GM18870 (cell line): ENCODE measurements at regions not wholly inside any gene's neighbourhood (a gene's known extent, or its start where the extent isn't known, plus 50 kb on each side); places are given as distances from the start of the nearest gene placed in this dataset.

Experiments used
- ATAC-seq: cut with Tn5 transposase; IDR thresholded peaks from one replicate; pipeline ENCODE4 v1.9.1; 2021; ENCODE audit warnings: moderate library complexity; ENCODE audit not compliant: unreplicated experiment

DNA sequence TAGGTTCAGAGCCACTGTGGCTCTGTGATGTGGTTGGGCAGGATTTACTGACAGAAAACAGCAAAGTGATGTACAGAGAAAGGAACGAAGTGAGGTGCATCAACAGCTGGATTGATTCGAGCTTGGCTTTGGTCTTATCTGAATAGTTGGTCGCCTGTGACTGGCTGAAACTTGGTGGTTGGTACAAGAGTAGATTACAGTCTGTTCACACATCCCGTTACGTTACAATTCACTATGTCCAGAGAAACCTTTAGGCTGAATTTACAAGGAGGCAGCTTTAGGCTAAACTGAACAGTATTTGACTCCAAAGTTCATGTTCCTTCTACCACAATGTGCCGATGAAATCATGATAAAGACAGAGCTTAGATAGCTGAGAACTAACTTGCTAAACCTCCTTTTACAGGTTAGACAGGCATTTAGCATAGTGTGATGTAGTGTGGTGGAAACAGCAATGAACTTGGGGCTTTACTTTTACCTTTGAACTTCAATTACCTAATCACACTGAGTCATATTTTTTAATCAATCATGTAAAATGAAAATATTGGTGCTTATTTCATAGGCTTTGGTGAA, 210.2 kb upstream of the PUM3 start:
- ATAC-seq: no peak

DNA sequence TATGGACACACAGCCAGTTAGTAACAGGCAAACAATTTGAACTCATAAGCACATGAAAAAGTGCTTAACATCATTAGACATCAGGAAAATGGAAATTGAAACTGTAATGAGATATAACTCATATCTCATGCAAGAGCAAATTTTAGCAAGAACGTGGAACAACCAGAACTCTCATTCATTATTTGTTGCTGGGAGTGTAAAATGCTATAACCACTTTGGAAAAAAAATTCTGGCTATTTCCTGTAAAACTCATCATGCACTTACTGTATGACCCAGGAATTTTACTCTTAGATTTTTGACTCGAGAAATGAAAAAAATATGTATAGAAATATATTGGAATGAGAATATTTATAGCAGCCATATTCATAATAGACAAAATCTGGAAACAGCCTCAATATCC, 205.7 kb upstream of the PUM3 start:
- no peak for ATAC-seq

DNA sequence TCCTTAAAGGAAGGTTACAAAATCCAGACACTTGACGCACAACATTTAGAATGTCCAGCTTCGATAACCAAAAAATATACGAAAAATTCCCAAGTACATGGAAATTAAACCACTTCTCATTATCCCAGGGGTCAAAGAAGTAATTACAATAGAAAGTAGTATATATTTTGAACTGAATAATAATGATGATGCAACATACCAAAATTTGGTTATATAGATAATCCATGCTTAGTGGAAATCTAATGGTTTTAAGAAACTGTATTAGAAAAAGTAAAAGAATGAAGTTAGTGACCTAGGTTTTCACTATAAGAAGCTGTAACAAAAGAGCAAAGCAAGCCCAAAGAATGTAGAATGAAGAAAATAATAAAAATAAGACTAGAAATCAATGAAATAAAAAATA, 204.0 kb upstream of the PUM3 start:
- ATAC-seq: no peak

DNA sequence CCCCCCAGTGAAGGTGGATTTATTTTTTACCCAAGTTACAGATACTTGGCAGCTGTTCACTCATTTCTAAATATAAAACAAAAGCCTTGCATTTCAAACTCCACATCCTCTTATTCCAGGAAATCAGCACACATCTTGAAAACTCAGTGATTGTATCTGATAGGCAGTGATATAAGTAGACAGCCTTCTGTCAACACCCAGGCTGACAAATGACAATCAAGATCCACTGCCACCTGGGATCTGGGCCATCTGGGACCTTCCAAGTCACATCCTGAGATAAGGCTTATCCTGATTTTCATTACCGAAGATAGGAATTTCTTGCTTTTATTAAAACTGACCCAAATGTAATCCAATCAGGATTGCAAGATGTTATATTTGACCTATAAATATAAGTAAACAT, 201.3 kb upstream of the PUM3 start:
- ATAC-seq: no peak

DNA sequence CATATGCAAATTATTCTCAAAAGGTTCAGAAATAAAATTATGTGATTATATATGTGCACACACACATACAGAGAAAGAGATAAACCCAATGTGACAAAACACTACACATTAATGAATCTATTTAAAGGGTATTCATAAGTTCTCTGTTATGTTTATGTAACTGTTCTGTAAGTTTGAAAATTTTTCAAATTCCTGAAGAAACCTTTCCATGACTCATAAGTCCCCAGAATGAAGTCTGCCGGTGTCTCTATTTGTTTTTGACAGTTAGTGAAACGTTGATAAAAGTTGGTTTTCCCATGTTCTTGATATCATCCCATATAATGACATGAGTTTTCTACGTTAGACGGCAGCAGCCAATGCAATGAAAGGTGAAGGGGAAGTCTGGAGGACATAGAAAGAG, 199.5 kb upstream of the PUM3 start:
- no peak for ATAC-seq

DNA sequence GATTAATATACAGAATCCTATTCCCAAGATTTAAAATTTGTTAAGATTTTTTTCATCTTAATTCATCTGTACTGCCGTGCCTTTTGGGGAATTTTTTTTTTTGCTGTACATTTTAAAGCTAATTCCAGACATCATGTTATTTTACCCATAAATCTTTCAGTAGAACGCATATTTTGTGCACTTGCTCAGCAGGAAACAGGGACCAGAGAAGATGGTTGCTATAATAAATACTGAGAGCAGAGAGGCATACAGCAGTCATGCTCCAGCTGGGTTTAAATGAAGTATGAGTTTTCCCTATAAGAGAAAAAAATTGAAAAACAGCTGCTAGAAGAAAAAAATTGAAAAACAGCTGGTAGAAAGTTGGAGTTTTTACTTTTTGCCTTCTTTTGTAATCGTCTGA, 196.9 kb upstream of the PUM3 start:
- no peak for ATAC-seq

GRCh38 chr9:3036333-3036700, 192.4 kb upstream of the PUM3 start:
- no peak for ATAC-seq

- ATAC-seq: no peak
Observed at GRCh38 chr9:3035579-3036332, 191.9 kb upstream of the PUM3 start.

- ATAC-seq: peak; percentile 89
Observed at GRCh38 chr9:3032898-3033297, 189.0 kb upstream of the PUM3 start.

- ATAC-seq: no peak
Observed at GRCh38 chr9:3028535-3028934, 184.6 kb upstream of the PUM3 start.

DNA sequence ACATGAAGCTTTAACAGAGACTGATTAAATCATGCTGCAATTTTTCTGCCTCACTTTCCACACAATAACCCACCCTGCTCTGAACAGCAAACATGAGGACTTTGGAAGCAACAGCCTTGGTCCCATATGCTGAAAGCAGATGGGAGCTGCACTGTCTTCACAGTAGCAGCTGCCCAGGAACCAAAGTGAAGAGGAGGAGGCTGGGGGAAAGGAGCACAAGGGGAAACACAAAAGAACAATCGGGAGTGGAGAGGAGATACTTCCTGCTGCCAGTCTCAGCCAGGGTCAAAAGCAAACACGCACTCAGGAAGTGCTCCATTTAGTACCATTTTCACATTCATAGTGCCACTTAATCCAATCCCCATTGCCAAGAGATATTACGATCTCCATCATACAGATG, 183.3 kb upstream of the PUM3 start:
- ATAC-seq: no peak

- no peak for ATAC-seq
Observed at GRCh38 chr9:3023449-3023848, 179.6 kb upstream of the PUM3 start.

DNA sequence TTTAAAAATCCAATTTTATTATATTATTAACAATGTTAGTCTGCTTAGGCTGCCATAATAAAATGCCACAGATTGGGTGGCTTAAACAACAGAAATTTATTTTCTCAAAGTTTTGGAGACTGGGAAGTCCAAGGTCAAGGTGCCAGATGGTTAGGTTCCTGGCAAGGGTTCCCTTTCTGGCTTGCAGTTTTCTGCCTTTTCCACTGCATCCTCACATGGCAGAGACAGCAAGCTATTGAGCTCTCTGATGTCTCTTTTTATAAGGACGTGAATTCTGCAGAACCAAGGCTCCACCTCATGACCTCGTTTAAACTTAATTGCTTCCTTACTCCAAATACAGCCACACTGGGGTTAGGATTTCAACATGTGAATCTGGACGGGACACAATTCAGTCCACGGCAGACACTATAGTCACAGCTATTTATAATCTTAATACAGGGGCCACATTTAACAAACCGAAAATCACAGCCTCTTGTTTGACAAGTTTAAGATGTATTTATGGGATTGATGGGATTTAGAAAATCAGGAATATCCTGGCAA, 174.9 kb upstream of the PUM3 start:
- ATAC-seq: no peak

GRCh38 chr9:3018071-3018470, 174.2 kb upstream of the PUM3 start:
- ATAC-seq: no peak

DNA sequence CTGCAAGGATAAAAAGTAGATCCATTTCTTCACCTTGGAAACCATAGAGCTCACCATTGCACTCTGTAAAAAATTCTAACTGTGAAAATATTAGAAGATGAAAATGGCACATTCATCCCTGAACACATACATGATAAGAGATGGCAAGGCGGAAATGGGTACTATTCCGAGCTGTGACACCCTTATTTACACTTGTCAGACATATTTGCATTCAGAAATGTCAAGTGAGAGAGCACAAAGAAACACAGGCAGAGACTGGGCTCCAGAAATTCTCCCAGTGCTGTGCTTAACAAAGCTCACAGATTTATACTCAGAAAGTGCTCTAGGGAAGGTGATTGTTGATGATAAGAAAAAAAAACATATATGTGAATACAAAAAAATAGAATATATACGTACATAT, 170.3 kb upstream of the PUM3 start:
- ATAC-seq: no peak

- ATAC-seq: no peak
Observed at GRCh38 chr9:3012842-3013241, 168.9 kb upstream of the PUM3 start.

DNA sequence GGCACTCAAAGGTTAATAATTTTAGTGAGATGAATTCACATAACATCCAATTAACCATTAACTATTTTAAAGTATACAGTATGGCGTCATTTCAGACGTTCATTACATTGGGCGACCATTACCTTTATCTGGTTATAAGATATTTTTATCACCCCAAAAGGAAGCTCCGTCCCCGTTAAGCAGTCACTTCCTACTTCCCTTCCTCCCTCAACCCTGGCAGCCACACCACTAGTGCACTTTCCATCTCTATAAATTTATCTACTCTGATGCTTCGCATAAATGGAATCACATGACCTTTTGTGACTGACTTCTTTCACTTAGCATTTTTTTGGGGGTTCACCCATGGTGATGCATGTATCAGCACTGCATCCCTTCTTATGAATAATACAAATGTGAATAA, 168.3 kb upstream of the PUM3 start:
- no peak for ATAC-seq

GRCh38 chr9:3008091-3008490, 164.2 kb upstream of the PUM3 start:
- no peak for ATAC-seq

GRCh38 chr9:3007326-3007725, 163.4 kb upstream of the PUM3 start:
- ATAC-seq: no peak

DNA sequence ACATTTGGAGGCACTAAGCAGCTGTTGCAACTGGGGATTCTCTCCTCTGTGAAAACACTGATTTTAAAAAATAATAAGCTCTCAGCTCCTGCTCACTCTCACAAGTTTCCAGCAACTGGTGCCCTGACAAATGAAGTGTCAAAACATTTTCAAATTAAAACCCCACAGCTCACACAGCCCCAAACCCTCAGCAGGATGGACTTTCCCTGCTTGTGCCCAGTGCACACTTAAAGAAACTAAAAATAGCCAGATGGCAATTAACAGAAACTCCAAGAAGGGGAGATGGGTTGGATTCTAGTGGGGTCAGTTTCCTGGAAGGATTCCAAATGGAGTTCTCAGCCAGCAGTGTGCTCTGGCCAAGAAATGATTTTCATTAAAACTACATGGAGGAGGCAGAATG, 163.0 kb upstream of the PUM3 start:
- no peak for ATAC-seq

- ATAC-seq: no peak
Observed at GRCh38 chr9:3004572-3004971, 160.7 kb upstream of the PUM3 start.

- ATAC-seq: no peak
Observed at GRCh38 chr9:3001311-3001710, 157.4 kb upstream of the PUM3 start.

DNA sequence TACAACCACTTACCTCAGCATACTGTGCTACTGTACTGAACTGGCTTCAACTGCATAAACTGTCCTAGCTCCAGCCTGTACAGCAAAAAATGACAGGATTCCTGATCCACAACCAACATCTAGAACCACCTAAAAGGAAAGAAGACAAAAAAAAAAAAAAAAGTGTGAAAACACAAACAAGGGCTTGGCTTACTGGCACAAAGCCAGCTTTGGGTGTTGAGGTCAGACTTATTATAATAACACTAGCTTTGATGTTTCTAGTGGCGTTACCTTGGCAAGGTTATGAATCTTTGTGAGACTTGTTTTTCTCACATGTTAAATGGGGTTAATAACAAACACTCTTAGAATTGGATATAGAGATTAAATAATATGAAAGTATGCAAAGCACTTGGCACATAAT, 148.5 kb upstream of the PUM3 start:
- no peak for ATAC-seq
